ENCODE measurements at regions not wholly inside any gene's neighbourhood (a gene's known extent, or its start where the extent isn't known, plus 50 kb on each side); places are given as distances from the start of the nearest gene placed in this dataset.

DNA sequence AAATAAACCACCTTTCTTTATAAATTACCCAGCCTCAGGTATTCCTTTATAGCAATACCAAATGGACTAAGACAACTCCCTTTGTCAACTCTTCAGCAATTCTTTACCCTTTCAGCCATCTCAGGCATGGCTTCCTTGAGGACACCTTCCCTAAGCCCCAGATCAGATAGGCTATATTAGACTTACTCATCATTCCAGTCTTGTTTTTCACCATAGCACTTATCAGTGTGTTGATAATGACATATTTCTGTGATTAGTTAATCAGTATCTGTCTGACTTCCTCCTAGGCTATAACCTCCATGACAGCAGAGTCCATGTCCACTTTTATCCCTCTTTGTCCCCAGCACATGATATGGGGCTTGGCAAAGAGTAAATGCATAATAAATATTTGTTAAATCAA is 238.1 kb downstream of the ACTL7B start:
- TF ChIP-seq, protein P1, sequence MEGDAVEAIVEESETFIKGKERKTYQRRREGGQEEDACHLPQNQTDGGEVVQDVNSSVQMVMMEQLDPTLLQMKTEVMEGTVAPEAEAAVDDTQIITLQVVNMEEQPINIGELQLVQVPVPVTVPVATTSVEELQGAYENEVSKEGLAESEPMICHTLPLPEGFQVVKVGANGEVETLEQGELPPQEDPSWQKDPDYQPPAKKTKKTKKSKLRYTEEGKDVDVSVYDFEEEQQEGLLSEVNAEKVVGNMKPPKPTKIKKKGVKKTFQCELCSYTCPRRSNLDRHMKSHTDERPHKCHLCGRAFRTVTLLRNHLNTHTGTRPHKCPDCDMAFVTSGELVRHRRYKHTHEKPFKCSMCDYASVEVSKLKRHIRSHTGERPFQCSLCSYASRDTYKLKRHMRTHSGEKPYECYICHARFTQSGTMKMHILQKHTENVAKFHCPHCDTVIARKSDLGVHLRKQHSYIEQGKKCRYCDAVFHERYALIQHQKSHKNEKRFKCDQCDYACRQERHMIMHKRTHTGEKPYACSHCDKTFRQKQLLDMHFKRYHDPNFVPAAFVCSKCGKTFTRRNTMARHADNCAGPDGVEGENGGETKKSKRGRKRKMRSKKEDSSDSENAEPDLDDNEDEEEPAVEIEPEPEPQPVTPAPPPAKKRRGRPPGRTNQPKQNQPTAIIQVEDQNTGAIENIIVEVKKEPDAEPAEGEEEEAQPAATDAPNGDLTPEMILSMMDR (IDR thresholded peaks at IDR 0.05), result no peak
- TF ChIP-seq POLR2A (IDR thresholded peaks at IDR 0.05), result no peak

All from vagina (tissue), 2 donors.